ENCODE measurements at regions not wholly inside any gene's neighbourhood (a gene's known extent, or its start where the extent isn't known, plus 50 kb on each side); places are given as distances from the start of the nearest gene placed in this dataset. TPM values are rescaled to one million over a fixed set of nuclear protein-coding genes. Genes with fewer than 3 reads are reported as not detected.
"Not testable (repeated sequence)": the region's sequence is repeated elsewhere in the genome, so short reads cannot be mapped to it uniquely, and the experiment has no call there.

- no peak for DNase-seq (ENCODE audit: low spot score)
- H3K4me3 ChIP-seq, result no peak overlapping the region
- no peaks in the 10 kb centered on the region for H3K27me3 ChIP-seq (replicated peaks; ENCODE audit: insufficient read depth)
- intact Hi-C loops (cut with DNase I), result no loop called here
- H3K9me3 ChIP-seq, result no peaks in the 10 kb centered on the region
- TF ChIP-seq POLR2A (IDR thresholded peaks at IDR 0.05) (no peak), CTCF (IDR thresholded peaks at IDR 0.05) (no peak), POLR2AphosphoS5 (IDR thresholded peaks at IDR 0.05) (no peak)
- no peaks in the 10 kb centered on the region for H3K36me3 ChIP-seq
- no peak overlapping the region for H3K27ac ChIP-seq
- no peaks in the 10 kb centered on the region for H3K4me1 ChIP-seq (replicated peaks)
- WGBS, result 64% methylated on average over 3 of the region's 3 CpGs
Observed at GRCh38 chr9:63728287-63728686, 1556.7 kb downstream of the FOXD4L5 start.

- DNase-seq (ENCODE audit: low spot score); H3K4me3 ChIP-seq; H3K27ac ChIP-seq; H3K36me3 ChIP-seq; intact Hi-C loops (cut with DNase I); H3K4me1 ChIP-seq (replicated peaks); H3K9me3 ChIP-seq; H3K27me3 ChIP-seq (replicated peaks; ENCODE audit: insufficient read depth): not testable (repeated sequence)
- WGBS, result 59% methylated on average over 21 of the region's 21 CpGs
Observed at GRCh38 chr9:63708285-63708684, 1576.7 kb downstream of the FOXD4L5 start.

GRCh38 chr9:63704456-63704855 lies 1580.6 kb downstream of the FOXD4L5 start:
- H3K27me3 ChIP-seq (replicated peaks; ENCODE audit: insufficient read depth); intact Hi-C loops (cut with DNase I); H3K36me3 ChIP-seq; DNase-seq (ENCODE audit: low spot score); H3K4me3 ChIP-seq; H3K27ac ChIP-seq; H3K9me3 ChIP-seq; H3K4me1 ChIP-seq (replicated peaks): not testable (repeated sequence)
- 67% methylated on average over 24 of the region's 25 CpGs for WGBS

- intact Hi-C loops (cut with DNase I); H3K36me3 ChIP-seq: not testable (repeated sequence)
Observed at GRCh38 chr9:63703670-63704069, 1581.3 kb downstream of the FOXD4L5 start.

GRCh38 chr9:63703138-63703665 lies 1581.8 kb downstream of the FOXD4L5 start:
- H3K4me3 ChIP-seq; intact Hi-C loops (cut with DNase I); H3K4me1 ChIP-seq (replicated peaks); H3K36me3 ChIP-seq; H3K27me3 ChIP-seq (replicated peaks; ENCODE audit: insufficient read depth); H3K27ac ChIP-seq; DNase-seq (ENCODE audit: low spot score); H3K9me3 ChIP-seq: not testable (repeated sequence)
- 62% methylated on average over 28 of the region's 39 CpGs for WGBS

More at GRCh38 chr9:63703670-63704069, 1581.3 kb downstream of the FOXD4L5 start:
- H3K27me3 ChIP-seq (replicated peaks; ENCODE audit: insufficient read depth); DNase-seq (ENCODE audit: low spot score); H3K4me3 ChIP-seq; H3K9me3 ChIP-seq; H3K27ac ChIP-seq; H3K4me1 ChIP-seq (replicated peaks): not testable (repeated sequence)
- 69% methylated on average over 7 of the region's 38 CpGs for WGBS

Small RNAs in the stretch of these regions (microRNA-seq; reads per million reads assigned to microRNA genes)
- gene MIR4477B, result not detected

Small RNAs in the stretch of these regions (small RNA-seq; reads per million reads assigned to genes)
- gene MIR4477B (0 reads per million in 2 donors), gene PTGER4P3 (0 reads per million in 2 donors), gene RNA5SP284 (0 to 0.47 reads per million in 2 donors)
